NB4 (cell line): ENCODE measurements at regions not wholly inside any gene's neighbourhood (a gene's known extent, or its start where the extent isn't known, plus 50 kb on each side); places are given as distances from the start of the nearest gene placed in this dataset.

Experiments
- CTCF ChIP-seq: IDR thresholded peaks from one replicate; pipeline ENCODE4 v1.5.1; 2012; ENCODE audit warnings: low read depth, low read length
- POLR2A ChIP-seq: IDR thresholded peaks from 2 replicates; pipeline ENCODE4 v1.6.1; 2011; ENCODE audit warnings: mild to moderate bottlenecking; ENCODE audit not compliant: insufficient read length; ENCODE audit errors: extremely low read depth

- no peak for TF ChIP-seq CTCF
- no peak for TF ChIP-seq POLR2A
Observed at GRCh38 chr18:35856178-35856577, 116.3 kb upstream of the RMP24 start.
